Naive B cell (primary cell): ENCODE measurements at regions not wholly inside any gene's neighbourhood (a gene's known extent, or its start where the extent isn't known, plus 50 kb on each side); places are given as distances from the start of the nearest gene placed in this dataset.
"Not testable (repeated sequence)": the region's sequence is repeated elsewhere in the genome, so short reads cannot be mapped to it uniquely, and the experiment has no call there.

Source experiments
- ATAC-seq, 2 donors: fragments of 150-1000 bp; cut with Tn5 transposase; 2 replicates each; pipeline ENCODE4 v1.10.0; 2021; ENCODE audit warnings: low read depth in 2 of 2, mild to moderate bottlenecking in 2 of 2, moderate library complexity in 2 of 2
- DNase-seq: peaks from one replicate; pipeline ENCODE4 v3.0.0; 2022
- H3K27ac Mint-ChIP-seq, 6 donors: one replicate each; pipeline ENCODE4 v1.8.0; 2020 to 2022; ENCODE audit warnings: mild to moderate bottlenecking in 6 of 6, mixed read lengths in 6 of 6, moderate library complexity in 5 of 6, inconsistent platforms in 2 of 6
- H3K27me3 Mint-ChIP-seq, 3 donors: one replicate each; pipeline ENCODE4 v1.8.0; 2021 to 2022; ENCODE audit warnings: mixed read lengths in 3 of 3, mild to moderate bottlenecking in 1 of 3
- H3K36me3 Mint-ChIP-seq, 2 donors: one replicate each; pipeline ENCODE4 v1.8.0; 2020 to 2022; ENCODE audit warnings: mixed read lengths in 2 of 2, inconsistent platforms in 1 of 2, mild to moderate bottlenecking in 1 of 2
- H3K4me1 Mint-ChIP-seq, 3 donors: one replicate each; pipeline ENCODE4 v1.8.0; 2020 to 2022; ENCODE audit warnings: mixed read lengths in 3 of 3, inconsistent platforms in 1 of 3, mild to moderate bottlenecking in 1 of 3, moderate library complexity in 1 of 3
- H3K4me3 Mint-ChIP-seq, 8 donors: one replicate each; pipeline ENCODE4 v1.8.0; 2020 to 2022; ENCODE audit warnings: mild to moderate bottlenecking in 8 of 8, mixed read lengths in 8 of 8, moderate library complexity in 8 of 8, inconsistent platforms in 2 of 8
- H3K9me3 Mint-ChIP-seq, 7 donors: one replicate each; pipeline ENCODE4 v1.8.0; 2020 to 2022; ENCODE audit warnings: mixed read lengths in 7 of 7, mild to moderate bottlenecking in 5 of 7, inconsistent platforms in 2 of 7, moderate library complexity in 1 of 7

- ATAC-seq, H3K27ac Mint-ChIP-seq, H3K4me3 Mint-ChIP-seq, H3K27me3 Mint-ChIP-seq, H3K36me3 Mint-ChIP-seq, H3K4me1 Mint-ChIP-seq, DNase-seq: not testable (repeated sequence)
- H3K9me3 Mint-ChIP-seq: peaks cover 1 to 24% (median 8%) of the 10 kb centered on the region in 7 donors
Observed at GRCh38 chrX:5666689-5667088, 562.0 kb downstream of the NLGN4X start.

- peaks cover 0 to 14% of the 10 kb centered on the region in 2 donors for H3K36me3 Mint-ChIP-seq
- H3K4me3 Mint-ChIP-seq: peak overlapping the region in 2 of 8 donors; percentile 20 to 28
- no peak for DNase-seq
- H3K9me3 Mint-ChIP-seq: peaks cover 0 to 17% (median 6%) of the 10 kb centered on the region in 7 donors
- peak in 1 of 2 donors; percentile 32 for ATAC-seq
- peaks cover 0 to 13% (median 0%) of the 10 kb centered on the region in 3 donors for H3K27me3 Mint-ChIP-seq
- peaks cover 0 to 11% (median 8%) of the 10 kb centered on the region in 3 donors for H3K4me1 Mint-ChIP-seq
- no peak overlapping the region for H3K27ac Mint-ChIP-seq
Observed at GRCh38 chrX:5656544-5656943, 572.1 kb downstream of the NLGN4X start.

- ATAC-seq: no peak
- no peak for DNase-seq
- H3K4me1 Mint-ChIP-seq: peaks cover 13 to 29% (median 14%) of the 10 kb centered on the region in 3 donors
Observed at GRCh38 chrX:5650904-5651303, 577.8 kb downstream of the NLGN4X start.

GRCh38 chrX:5648941-5649568 is 579.6 kb downstream of the NLGN4X start:
- peaks cover 13 to 38% (median 16%) of the 10 kb centered on the region in 3 donors for H3K4me1 Mint-ChIP-seq
- H3K27ac Mint-ChIP-seq: peak overlapping the region in 1 of 6 donors; percentile 18
- no peak overlapping the region for H3K4me3 Mint-ChIP-seq
- ATAC-seq (no peak), DNase-seq (no peak)
- peaks cover 0 to 5% of the 10 kb centered on the region in 2 donors for H3K36me3 Mint-ChIP-seq
- H3K9me3 Mint-ChIP-seq: peaks cover 0 to 12% (median 6%) of the 10 kb centered on the region in 7 donors
- H3K27me3 Mint-ChIP-seq: peaks cover 0 to under 1% (median 0%) of the 10 kb centered on the region in 3 donors

More at GRCh38 chrX:5650904-5651303, 577.8 kb downstream of the NLGN4X start:
- Mint-ChIP-seq H3K36me3 (peaks cover 5 to 14% of the 10 kb centered on the region in 2 donors), H3K4me3 (no peak overlapping the region), H3K27ac (no peak overlapping the region), H3K27me3 (peaks cover 0 to 13% (median 0%) of the 10 kb centered on the region in 3 donors), H3K9me3 (peaks cover 4 to 22% (median 8%) of the 10 kb centered on the region in 7 donors)

- H3K36me3 Mint-ChIP-seq: peaks cover 0 to 5% of the 10 kb centered on the region in 2 donors
- peaks cover 0 to 12% (median 6%) of the 10 kb centered on the region in 7 donors for H3K9me3 Mint-ChIP-seq
- peaks cover 0 to 6% (median 0%) of the 10 kb centered on the region in 3 donors for H3K27me3 Mint-ChIP-seq
- peak overlapping the region in 1 of 6 donors; percentile 16 for H3K27ac Mint-ChIP-seq
- peaks cover 13 to 38% (median 16%) of the 10 kb centered on the region in 3 donors for H3K4me1 Mint-ChIP-seq
- ATAC-seq (peak; percentile 82 to 83), DNase-seq (peak; percentile 5)
- H3K4me3 Mint-ChIP-seq: peak overlapping the region in 4 of 8 donors; percentile 5 to 43 (median 26)
Observed at GRCh38 chrX:5646818-5647217, 581.8 kb downstream of the NLGN4X start.

- Mint-ChIP-seq H3K36me3 (peaks cover 0 to 5% of the 10 kb centered on the region in 2 donors), H3K27ac (no peak overlapping the region), H3K9me3 (peaks cover 0 to 12% (median 6%) of the 10 kb centered on the region in 7 donors), H3K4me3 (peak overlapping the region in 1 of 8 donors; percentile 13), H3K27me3 (peaks cover 0 to 6% (median 0%) of the 10 kb centered on the region in 3 donors), H3K4me1 (peaks cover 13 to 38% (median 16%) of the 10 kb centered on the region in 3 donors)
- ATAC-seq (no peak), DNase-seq (no peak)
Observed at GRCh38 chrX:5644776-5645175, 583.9 kb downstream of the NLGN4X start.

DNA sequence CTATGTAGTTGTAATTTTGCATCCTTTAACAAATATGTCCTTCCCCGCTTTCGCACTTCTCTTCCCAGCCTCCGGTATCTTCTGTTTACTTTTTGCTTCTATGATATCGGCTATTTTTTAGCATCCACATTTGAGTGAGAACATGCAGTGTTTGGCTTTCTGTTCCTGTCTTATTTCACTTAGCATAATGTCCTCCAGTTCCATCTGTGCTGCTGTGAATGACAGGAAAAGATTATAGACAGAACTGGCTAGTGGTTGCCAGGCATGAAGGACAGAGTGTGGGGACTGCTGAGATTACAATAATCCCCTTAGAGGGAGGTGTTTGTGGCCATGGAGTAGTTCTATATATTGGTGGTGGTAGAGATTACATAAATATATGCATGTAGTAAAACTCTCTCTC is 588.6 kb downstream of the NLGN4X start:
- DNase-seq: no peak
- no peak overlapping the region for H3K4me3 Mint-ChIP-seq
- H3K27ac Mint-ChIP-seq: no peak overlapping the region
- H3K36me3 Mint-ChIP-seq: no peaks in the 10 kb centered on the region
- ATAC-seq: no peak
- peaks cover 0 to 4% (median 0%) of the 10 kb centered on the region in 7 donors for H3K9me3 Mint-ChIP-seq
- peaks cover 0 to 6% (median 0%) of the 10 kb centered on the region in 3 donors for H3K27me3 Mint-ChIP-seq
- H3K4me1 Mint-ChIP-seq: peaks cover 0 to 4% (median 0%) of the 10 kb centered on the region in 3 donors

DNA sequence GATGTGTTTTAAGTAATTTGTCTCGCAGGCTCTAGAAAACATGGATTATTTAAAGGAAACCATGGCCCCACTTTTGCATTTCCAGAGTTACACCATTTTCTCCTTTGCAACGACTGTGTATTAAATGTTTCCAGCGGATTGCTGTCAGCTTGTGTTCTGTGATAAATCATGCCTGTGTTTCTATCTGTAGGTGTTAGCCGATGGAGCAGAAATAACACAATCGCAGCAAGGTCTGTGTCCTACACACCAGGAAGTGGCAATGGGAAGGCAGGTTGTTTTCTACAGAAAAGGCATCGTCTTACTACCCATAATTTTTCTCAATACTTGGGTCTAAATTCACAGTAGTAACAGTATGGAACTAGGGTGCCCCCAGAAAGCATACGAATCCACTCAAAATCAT is 590.1 kb downstream of the NLGN4X start:
- H3K9me3 Mint-ChIP-seq: peaks cover 0 to 4% (median 0%) of the 10 kb centered on the region in 7 donors
- ATAC-seq: no peak
- H3K36me3 Mint-ChIP-seq: no peaks in the 10 kb centered on the region
- H3K4me3 Mint-ChIP-seq: no peak overlapping the region
- H3K27me3 Mint-ChIP-seq: peaks cover 0 to 1% (median 0%) of the 10 kb centered on the region in 3 donors
- DNase-seq: no peak
- H3K4me1 Mint-ChIP-seq: peaks cover 0 to 3% (median 1%) of the 10 kb centered on the region in 3 donors
- H3K27ac Mint-ChIP-seq: no peak overlapping the region

GRCh38 chrX:5632887-5633286 is 595.8 kb downstream of the NLGN4X start:
- H3K4me3 Mint-ChIP-seq: no peak overlapping the region
- H3K9me3 Mint-ChIP-seq: peaks cover 0 to 7% (median 2%) of the 10 kb centered on the region in 7 donors
- DNase-seq: no peak
- H3K27me3 Mint-ChIP-seq: peaks cover 0 to 5% (median 0%) of the 10 kb centered on the region in 3 donors
- H3K27ac Mint-ChIP-seq: no peak overlapping the region
- ATAC-seq: no peak
- peaks cover 0 to 8% (median 7%) of the 10 kb centered on the region in 3 donors for H3K4me1 Mint-ChIP-seq
- no peaks in the 10 kb centered on the region for H3K36me3 Mint-ChIP-seq

- Mint-ChIP-seq H3K9me3 (peaks cover 0 to 7% (median 2%) of the 10 kb centered on the region in 7 donors), H3K4me3 (no peak overlapping the region), H3K27me3 (peaks cover 0 to 6% (median 0%) of the 10 kb centered on the region in 3 donors), H3K4me1 (peaks cover 0 to 8% (median 7%) of the 10 kb centered on the region in 3 donors), H3K36me3 (no peaks in the 10 kb centered on the region), H3K27ac (no peak overlapping the region)
- DNase-seq (no peak), ATAC-seq (no peak)
Observed at GRCh38 chrX:5632061-5632614, 596.5 kb downstream of the NLGN4X start.

DNA sequence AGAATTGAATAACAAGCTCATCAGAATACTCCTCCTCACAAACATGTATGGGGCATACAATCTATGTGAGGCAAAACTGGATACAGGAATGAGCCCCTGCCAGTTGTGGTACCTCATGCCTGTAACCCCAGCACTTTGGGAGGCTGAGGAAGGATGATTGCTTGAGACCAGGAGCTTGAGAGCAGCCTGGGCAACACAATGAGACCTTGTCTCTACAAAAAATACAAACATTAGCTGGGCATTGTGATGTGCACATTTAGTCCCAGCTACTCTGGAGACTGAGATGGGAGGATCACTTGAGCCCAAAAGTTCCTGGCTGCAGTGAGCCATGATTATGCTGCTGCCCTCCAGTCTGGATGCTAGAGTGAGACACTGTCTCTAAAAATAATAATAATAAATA is 611.0 kb downstream of the NLGN4X start:
- no peaks in the 10 kb centered on the region for H3K36me3 Mint-ChIP-seq
- H3K9me3 Mint-ChIP-seq: peaks cover 0 to 16% (median 0%) of the 10 kb centered on the region in 7 donors
- no peak overlapping the region for H3K27ac Mint-ChIP-seq
- no peak overlapping the region for H3K4me3 Mint-ChIP-seq
- ATAC-seq (no peak), DNase-seq (no peak)
- H3K4me1 Mint-ChIP-seq: no peaks in the 10 kb centered on the region
- H3K27me3 Mint-ChIP-seq: no peaks in the 10 kb centered on the region

GRCh38 chrX:5595570-5595969 is 633.1 kb downstream of the NLGN4X start:
- H3K4me1 Mint-ChIP-seq: no peaks in the 10 kb centered on the region
- H3K36me3 Mint-ChIP-seq: no peaks in the 10 kb centered on the region
- ATAC-seq (no peak), DNase-seq (no peak)
- H3K9me3 Mint-ChIP-seq: peaks cover 0 to 17% (median 5%) of the 10 kb centered on the region in 7 donors
- H3K4me3 Mint-ChIP-seq: no peak overlapping the region
- H3K27me3 Mint-ChIP-seq: no peaks in the 10 kb centered on the region
- no peak overlapping the region for H3K27ac Mint-ChIP-seq

GRCh38 chrX:5586726-5587125 is 641.9 kb downstream of the NLGN4X start:
- H3K36me3 Mint-ChIP-seq: no peaks in the 10 kb centered on the region
- peaks cover 0 to 26% (median 4%) of the 10 kb centered on the region in 7 donors for H3K9me3 Mint-ChIP-seq
- no peak overlapping the region for H3K27ac Mint-ChIP-seq
- DNase-seq: no peak
- ATAC-seq: no peak
- H3K4me1 Mint-ChIP-seq: no peaks in the 10 kb centered on the region
- H3K4me3 Mint-ChIP-seq: no peak overlapping the region
- H3K27me3 Mint-ChIP-seq: no peaks in the 10 kb centered on the region

GRCh38 chrX:5575407-5575806 is 653.3 kb downstream of the NLGN4X start:
- Mint-ChIP-seq H3K4me3 (no peak overlapping the region), H3K9me3 (peaks cover 0 to 8% (median 0%) of the 10 kb centered on the region in 7 donors), H3K4me1 (no peaks in the 10 kb centered on the region), H3K36me3 (no peaks in the 10 kb centered on the region), H3K27me3 (no peaks in the 10 kb centered on the region), H3K27ac (no peak overlapping the region)
- ATAC-seq (no peak), DNase-seq (no peak)
